Natural killer cell (primary cell): ENCODE measurements at regions not wholly inside any gene's neighbourhood (a gene's known extent, or its start where the extent isn't known, plus 50 kb on each side); places are given as distances from the start of the nearest gene placed in this dataset.

Experiments
- ATAC-seq, 3 donors: fragments of 150-1000 bp in 2 of 3; fragments of 200-7000 bp in 1 of 3; cut with Tn5 transposase; 1 replicate in 1 of 3; 2 replicates in 2 of 3; pipeline ENCODE4 v1.10.0; 2021; ENCODE audit warnings: mild to moderate bottlenecking in 2 of 3, moderate library complexity in 2 of 3
- DNase-seq, 2 donors: peaks; one replicate each; pipeline versions ENCODE4 v3.0.0 to v3.0.0-alpha.2; 2013 to 2021; ENCODE audit warnings: mixed read lengths in 1 of 2
- H3K27ac ChIP-seq: one replicate; pipeline ENCODE4 v1.5.1; 2013; ENCODE audit warnings: mild to moderate bottlenecking, low read length
- H3K27me3 ChIP-seq: one replicate; pipeline ENCODE4 v1.6.1; 2013; ENCODE audit warnings: low read length; ENCODE audit not compliant: control insufficient read depth, insufficient read depth
- H3K36me3 ChIP-seq: one replicate; pipeline ENCODE4 v1.6.1; 2013; ENCODE audit warnings: low read length; ENCODE audit not compliant: control insufficient read depth, insufficient read depth
- H3K4me1 ChIP-seq: one replicate; pipeline ENCODE4 v1.6.1; 2013; ENCODE audit warnings: low read length; ENCODE audit not compliant: control insufficient read depth, insufficient read depth
- H3K4me3 ChIP-seq: one replicate; pipeline ENCODE4 v1.5.1; 2013; ENCODE audit warnings: low read length
- H3K9me3 ChIP-seq: one replicate; pipeline ENCODE4 v1.6.1; 2013; ENCODE audit warnings: low read length; ENCODE audit not compliant: control insufficient read depth, insufficient read depth
- H3K27ac Mint-ChIP-seq, 2 donors: one replicate each; pipeline ENCODE4 v1.8.0; 2022; ENCODE audit warnings: mild to moderate bottlenecking in 2 of 2, mixed read lengths in 2 of 2, moderate library complexity in 1 of 2
- H3K27me3 Mint-ChIP-seq, 2 donors: one replicate each; pipeline ENCODE4 v1.8.0; 2022; ENCODE audit warnings: low read depth in 2 of 2, mixed read lengths in 2 of 2
- H3K36me3 Mint-ChIP-seq: one replicate; pipeline ENCODE4 v1.8.0; 2022; ENCODE audit warnings: mixed read lengths
- H3K4me1 Mint-ChIP-seq, 2 donors: one replicate each; pipeline ENCODE4 v1.8.0; 2022; ENCODE audit warnings: mixed read lengths in 2 of 2
- H3K4me3 Mint-ChIP-seq: one replicate; pipeline ENCODE4 v1.8.0; 2022; ENCODE audit warnings: mild to moderate bottlenecking, moderate library complexity, mixed read lengths
- H3K9me3 Mint-ChIP-seq, 2 donors: one replicate each; pipeline ENCODE4 v1.8.0; 2022; ENCODE audit warnings: mixed read lengths in 2 of 2
- CTCF ChIP-seq: fragments of 200-600 bp; IDR thresholded peaks from one replicate; pipeline ENCODE4 v1.8.0; 2022; ENCODE audit warnings: antibody characterized with exemption
- WGBS: methylation state at CpG from one replicate; pipeline ENCODE4 v1.1.7; 2013; ENCODE audit warnings: missing lambda C conversion rate; ENCODE audit not compliant: insufficient coverage; 5-methylcytosine and 5-hydroxymethylcytosine counted together
- intact Hi-C: fragments of 100-400 bp; cut with micrococcal nuclease; formaldehyde crosslinking; loops from one replicate; pipeline ENCODE4 v1.14.2; 2022

GRCh38 chr9:108664309-108665255 is 191.2 kb downstream of the ACTL7B start:
- no peak for TF ChIP-seq CTCF
- no peaks in the 10 kb centered on the region for H3K36me3 Mint-ChIP-seq
- H3K27ac Mint-ChIP-seq = no peak overlapping the region
- no peak overlapping the region for H3K4me3 Mint-ChIP-seq
- no peaks in the 10 kb centered on the region for H3K4me1 Mint-ChIP-seq
- Histone ChIP-seq H3K36me3 (no peaks in the 10 kb centered on the region), H3K4me1 (no peaks in the 10 kb centered on the region), H3K27me3 (no peaks in the 10 kb centered on the region), H3K4me3 (no peak overlapping the region), H3K27ac (no peak overlapping the region), H3K9me3 (peaks cover 6% of the 10 kb centered on the region)
- no peaks in the 10 kb centered on the region for H3K27me3 Mint-ChIP-seq
- DNase-seq (no peak), ATAC-seq (no peak)
- 73% methylated on average over 5 of the region's 5 CpGs for WGBS
- intact Hi-C loops = no loop called here
- H3K9me3 Mint-ChIP-seq = peaks cover 0 to 2% of the 10 kb centered on the region in 2 donors

- H3K27me3 Mint-ChIP-seq = no peaks in the 10 kb centered on the region
- DNase-seq (no peak), ATAC-seq (no peak)
- 95% methylated on average over 2 of the region's 2 CpGs for WGBS
- H3K9me3 ChIP-seq = peaks cover 17% of the 10 kb centered on the region
- H3K27me3 ChIP-seq = no peaks in the 10 kb centered on the region
- H3K4me1 ChIP-seq = no peaks in the 10 kb centered on the region
- no peaks in the 10 kb centered on the region for H3K36me3 ChIP-seq
- intact Hi-C loops = no loop called here
- H3K4me1 Mint-ChIP-seq = no peaks in the 10 kb centered on the region
- H3K4me3 Mint-ChIP-seq = no peak overlapping the region
- H3K27ac Mint-ChIP-seq = no peak overlapping the region
- H3K4me3 ChIP-seq = no peak overlapping the region
- no peak overlapping the region for H3K27ac ChIP-seq
- peaks cover 10% of the 10 kb centered on the region for H3K36me3 Mint-ChIP-seq
- H3K9me3 Mint-ChIP-seq = peaks cover 6 to 7% of the 10 kb centered on the region in 2 donors
- no peak for TF ChIP-seq CTCF
Observed at GRCh38 chr9:108663422-108663821, 192.4 kb downstream of the ACTL7B start.

- H3K27ac ChIP-seq = no peak overlapping the region
- TF ChIP-seq CTCF = no peak
- H3K4me3 ChIP-seq = no peak overlapping the region
- WGBS = 83% methylated on average over 4 of the region's 4 CpGs
- intact Hi-C loops = no loop called here
- peaks cover 17% of the 10 kb centered on the region for H3K9me3 ChIP-seq
- Mint-ChIP-seq H3K36me3 (peaks cover 11% of the 10 kb centered on the region), H3K4me3 (no peak overlapping the region), H3K9me3 (peaks cover 6 to 7% of the 10 kb centered on the region in 2 donors), H3K4me1 (no peaks in the 10 kb centered on the region), H3K27ac (no peak overlapping the region), H3K27me3 (no peaks in the 10 kb centered on the region)
- no peak for DNase-seq
- no peaks in the 10 kb centered on the region for H3K36me3 ChIP-seq
- ATAC-seq = no peak
- H3K4me1 ChIP-seq = no peaks in the 10 kb centered on the region
- no peaks in the 10 kb centered on the region for H3K27me3 ChIP-seq
Observed at GRCh38 chr9:108662956-108663355, 192.8 kb downstream of the ACTL7B start.
